ENCODE measurements at regions not wholly inside any gene's neighbourhood (a gene's known extent, or its start where the extent isn't known, plus 50 kb on each side); places are given as distances from the start of the nearest gene placed in this dataset.

DNA sequence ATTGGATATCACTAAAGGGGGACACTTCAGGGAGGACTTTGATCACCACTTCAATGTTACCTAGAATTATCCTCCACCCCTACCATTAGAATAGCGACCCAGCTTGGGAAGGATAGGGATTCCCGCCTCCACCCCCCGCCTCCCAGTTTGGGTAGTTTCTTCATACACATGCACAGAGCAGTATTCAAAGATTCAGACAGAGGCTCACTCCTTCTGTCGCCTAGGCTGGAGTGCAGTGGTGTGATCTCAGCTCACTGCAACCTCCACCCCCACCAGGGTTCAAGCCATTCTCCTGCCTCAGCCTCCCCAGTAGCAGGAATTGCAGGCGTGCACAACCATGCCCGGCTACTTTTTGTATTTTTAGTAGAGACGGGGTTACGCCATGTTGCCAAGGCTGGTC, 1166.1 kb downstream of the TYW1 start:
- TF ChIP-seq, protein P1, sequence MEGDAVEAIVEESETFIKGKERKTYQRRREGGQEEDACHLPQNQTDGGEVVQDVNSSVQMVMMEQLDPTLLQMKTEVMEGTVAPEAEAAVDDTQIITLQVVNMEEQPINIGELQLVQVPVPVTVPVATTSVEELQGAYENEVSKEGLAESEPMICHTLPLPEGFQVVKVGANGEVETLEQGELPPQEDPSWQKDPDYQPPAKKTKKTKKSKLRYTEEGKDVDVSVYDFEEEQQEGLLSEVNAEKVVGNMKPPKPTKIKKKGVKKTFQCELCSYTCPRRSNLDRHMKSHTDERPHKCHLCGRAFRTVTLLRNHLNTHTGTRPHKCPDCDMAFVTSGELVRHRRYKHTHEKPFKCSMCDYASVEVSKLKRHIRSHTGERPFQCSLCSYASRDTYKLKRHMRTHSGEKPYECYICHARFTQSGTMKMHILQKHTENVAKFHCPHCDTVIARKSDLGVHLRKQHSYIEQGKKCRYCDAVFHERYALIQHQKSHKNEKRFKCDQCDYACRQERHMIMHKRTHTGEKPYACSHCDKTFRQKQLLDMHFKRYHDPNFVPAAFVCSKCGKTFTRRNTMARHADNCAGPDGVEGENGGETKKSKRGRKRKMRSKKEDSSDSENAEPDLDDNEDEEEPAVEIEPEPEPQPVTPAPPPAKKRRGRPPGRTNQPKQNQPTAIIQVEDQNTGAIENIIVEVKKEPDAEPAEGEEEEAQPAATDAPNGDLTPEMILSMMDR (conservative IDR thresholded peaks at IDR 0.05; ENCODE audit: low read depth, low read length) = no peak
- no peak for TF ChIP-seq EZH2phosphoT487 (IDR thresholded peaks at IDR 0.05; ENCODE audit: borderline replicate concordance, low read length)
- TF ChIP-seq EZH2 (IDR thresholded peaks at IDR 0.05; ENCODE audit: low read length, unreplicated experiment) = no peak
